ENCODE measurements at regions not wholly inside any gene's neighbourhood (a gene's known extent, or its start where the extent isn't known, plus 50 kb on each side); places are given as distances from the start of the nearest gene placed in this dataset.

- TF ChIP-seq, protein P1, sequence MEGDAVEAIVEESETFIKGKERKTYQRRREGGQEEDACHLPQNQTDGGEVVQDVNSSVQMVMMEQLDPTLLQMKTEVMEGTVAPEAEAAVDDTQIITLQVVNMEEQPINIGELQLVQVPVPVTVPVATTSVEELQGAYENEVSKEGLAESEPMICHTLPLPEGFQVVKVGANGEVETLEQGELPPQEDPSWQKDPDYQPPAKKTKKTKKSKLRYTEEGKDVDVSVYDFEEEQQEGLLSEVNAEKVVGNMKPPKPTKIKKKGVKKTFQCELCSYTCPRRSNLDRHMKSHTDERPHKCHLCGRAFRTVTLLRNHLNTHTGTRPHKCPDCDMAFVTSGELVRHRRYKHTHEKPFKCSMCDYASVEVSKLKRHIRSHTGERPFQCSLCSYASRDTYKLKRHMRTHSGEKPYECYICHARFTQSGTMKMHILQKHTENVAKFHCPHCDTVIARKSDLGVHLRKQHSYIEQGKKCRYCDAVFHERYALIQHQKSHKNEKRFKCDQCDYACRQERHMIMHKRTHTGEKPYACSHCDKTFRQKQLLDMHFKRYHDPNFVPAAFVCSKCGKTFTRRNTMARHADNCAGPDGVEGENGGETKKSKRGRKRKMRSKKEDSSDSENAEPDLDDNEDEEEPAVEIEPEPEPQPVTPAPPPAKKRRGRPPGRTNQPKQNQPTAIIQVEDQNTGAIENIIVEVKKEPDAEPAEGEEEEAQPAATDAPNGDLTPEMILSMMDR (IDR thresholded peaks at IDR 0.05; ENCODE audit: insufficient read depth, low read depth, low read length): no peak
- TF ChIP-seq EZH2 (IDR thresholded peaks at IDR 0.05; ENCODE audit: insufficient read depth, low read length): no peak
- Histone ChIP-seq H3K4me3 (ENCODE audit: insufficient read depth, low read depth, low read length) (no peak overlapping the region), H3K36me3 (ENCODE audit: insufficient read depth, low read length) (no peaks in the 10 kb centered on the region), H3K27ac (ENCODE audit: low read depth, low read length) (no peak overlapping the region), H4K20me1 (ENCODE audit: insufficient read depth, low read length) (no peaks in the 10 kb centered on the region), H2AFZ (ENCODE audit: low read depth, low read length) (no peak overlapping the region), H3K4me2 (ENCODE audit: low read length) (no peak overlapping the region), H3K27me3 (ENCODE audit: insufficient read depth, low read length) (no peaks in the 10 kb centered on the region), H3K79me2 (ENCODE audit: insufficient read depth, low read length) (no peaks in the 10 kb centered on the region), H3K9me3 (ENCODE audit: insufficient read depth, low read depth, low read length) (no peaks in the 10 kb centered on the region), H3K4me1 (ENCODE audit: insufficient read depth, low read length) (no peaks in the 10 kb centered on the region), H3K9ac (ENCODE audit: low read length) (no peak overlapping the region)
- H3K27ac Mint-ChIP-seq (ENCODE audit: unreplicated experiment): no peak overlapping the region
- no peaks in the 10 kb centered on the region for H3K4me1 Mint-ChIP-seq (ENCODE audit: low read depth, unreplicated experiment)
- no peaks in the 10 kb centered on the region for H3K9me3 Mint-ChIP-seq (ENCODE audit: unreplicated experiment)
- H3K36me3 Mint-ChIP-seq (ENCODE audit: low read depth, unreplicated experiment): no peaks in the 10 kb centered on the region
- no peak for FAIRE-seq
- no peak overlapping the region for H3K4me3 Mint-ChIP-seq (ENCODE audit: unreplicated experiment)
- DNase-seq (ENCODE audit: low read depth): no peak
- no peaks in the 10 kb centered on the region for H3K27me3 Mint-ChIP-seq (ENCODE audit: low read depth, unreplicated experiment)
Measured at GRCh38 chr7:118350260-118350659, 125.8 kb downstream of the ANKRD7 start.

- H3K27ac ChIP-seq (ENCODE audit: low read depth, low read length): no peak overlapping the region
- H3K27me3 ChIP-seq (ENCODE audit: insufficient read depth, low read length): no peaks in the 10 kb centered on the region
- H3K27ac Mint-ChIP-seq (ENCODE audit: unreplicated experiment): no peak overlapping the region
- H3K9ac ChIP-seq (ENCODE audit: low read length): no peak overlapping the region
- no peaks in the 10 kb centered on the region for H3K27me3 Mint-ChIP-seq (ENCODE audit: low read depth, unreplicated experiment)
- H3K4me1 Mint-ChIP-seq (ENCODE audit: low read depth, unreplicated experiment): no peaks in the 10 kb centered on the region
- no peaks in the 10 kb centered on the region for H3K36me3 ChIP-seq (ENCODE audit: insufficient read depth, low read length)
- no peak overlapping the region for H3K4me2 ChIP-seq (ENCODE audit: low read length)
- no peak overlapping the region for H3K4me3 ChIP-seq (ENCODE audit: insufficient read depth, low read depth, low read length)
- no peaks in the 10 kb centered on the region for H3K9me3 Mint-ChIP-seq (ENCODE audit: unreplicated experiment)
- no peaks in the 10 kb centered on the region for H3K36me3 Mint-ChIP-seq (ENCODE audit: low read depth, unreplicated experiment)
- no peaks in the 10 kb centered on the region for H4K20me1 ChIP-seq (ENCODE audit: insufficient read depth, low read length)
- no peak for TF ChIP-seq EZH2 (IDR thresholded peaks at IDR 0.05; ENCODE audit: insufficient read depth, low read length)
- TF ChIP-seq, protein P1 (IDR thresholded peaks at IDR 0.05; ENCODE audit: insufficient read depth, low read depth, low read length): no peak
- H3K79me2 ChIP-seq (ENCODE audit: insufficient read depth, low read length): no peaks in the 10 kb centered on the region
- FAIRE-seq: no peak
- peak; percentile 6 for DNase-seq (ENCODE audit: low read depth)
- H3K4me1 ChIP-seq (ENCODE audit: insufficient read depth, low read length): no peaks in the 10 kb centered on the region
- H3K9me3 ChIP-seq (ENCODE audit: insufficient read depth, low read depth, low read length): no peaks in the 10 kb centered on the region
- no peak overlapping the region for H3K4me3 Mint-ChIP-seq (ENCODE audit: unreplicated experiment)
- no peak overlapping the region for H2AFZ ChIP-seq (ENCODE audit: low read depth, low read length)
Measured at GRCh38 chr7:118352867-118353453, 128.5 kb downstream of the ANKRD7 start.

- no peak for FAIRE-seq
- H3K27me3 ChIP-seq (ENCODE audit: insufficient read depth, low read length): no peaks in the 10 kb centered on the region
- no peak for DNase-seq (ENCODE audit: low read depth)
- no peaks in the 10 kb centered on the region for H3K36me3 ChIP-seq (ENCODE audit: insufficient read depth, low read length)
- Mint-ChIP-seq H3K9me3 (ENCODE audit: unreplicated experiment) (no peaks in the 10 kb centered on the region), H3K4me3 (ENCODE audit: unreplicated experiment) (no peak overlapping the region), H3K27ac (ENCODE audit: unreplicated experiment) (no peak overlapping the region), H3K4me1 (ENCODE audit: low read depth, unreplicated experiment) (no peaks in the 10 kb centered on the region), H3K27me3 (ENCODE audit: low read depth, unreplicated experiment) (no peaks in the 10 kb centered on the region), H3K36me3 (ENCODE audit: low read depth, unreplicated experiment) (no peaks in the 10 kb centered on the region)
- TF ChIP-seq, protein P1 (IDR thresholded peaks at IDR 0.05; ENCODE audit: insufficient read depth, low read depth, low read length): no peak
- TF ChIP-seq EZH2 (IDR thresholded peaks at IDR 0.05; ENCODE audit: insufficient read depth, low read length): no peak
- H3K9me3 ChIP-seq (ENCODE audit: insufficient read depth, low read depth, low read length): no peaks in the 10 kb centered on the region
- no peak overlapping the region for H2AFZ ChIP-seq (ENCODE audit: low read depth, low read length)
- no peak overlapping the region for H3K9ac ChIP-seq (ENCODE audit: low read length)
- H4K20me1 ChIP-seq (ENCODE audit: insufficient read depth, low read length): no peaks in the 10 kb centered on the region
- no peak overlapping the region for H3K4me3 ChIP-seq (ENCODE audit: insufficient read depth, low read depth, low read length)
- H3K4me2 ChIP-seq (ENCODE audit: low read length): no peak overlapping the region
- no peaks in the 10 kb centered on the region for H3K79me2 ChIP-seq (ENCODE audit: insufficient read depth, low read length)
- no peak overlapping the region for H3K27ac ChIP-seq (ENCODE audit: low read depth, low read length)
- no peaks in the 10 kb centered on the region for H3K4me1 ChIP-seq (ENCODE audit: insufficient read depth, low read length)
Measured at GRCh38 chr7:118366363-118366762, 141.9 kb downstream of the ANKRD7 start.

Measured in astrocyte (in vitro differentiated cells and primary cell).